Esophagus muscularis mucosa (tissue), 4 donors: ENCODE measurements at regions not wholly inside any gene's neighbourhood (a gene's known extent, or its start where the extent isn't known, plus 50 kb on each side); places are given as distances from the start of the nearest gene placed in this dataset.

Experiments used
- DNase-seq: peaks from one replicate; pipeline ENCODE4 v3.0.0-alpha.2; 2017; ENCODE audit errors: extremely low spot score
- H3K27ac ChIP-seq, 4 donors: fragments of 200-600 bp; sonication (generic); replicated peaks in 1 of 4; 1 replicate in 3 of 4; 2 replicates in 1 of 4; pipeline ENCODE4 v1.5.1; 2016 to 2019; ENCODE audit warnings: mild to moderate bottlenecking in 1 of 4
- H3K27me3 ChIP-seq, 4 donors: fragments of 200-600 bp; sonication (generic); one replicate each; pipeline versions ENCODE4 v1.5.1 to v1.6.0; 2016 to 2019
- H3K36me3 ChIP-seq, 4 donors: fragments of 200-600 bp; sonication (generic); one replicate each; pipeline ENCODE4 v1.5.1; 2016 to 2019
- H3K4me1 ChIP-seq, 4 donors: fragments of 200-600 bp; sonication (generic); one replicate each; pipeline ENCODE4 v1.5.1; 2016 to 2019
- H3K4me3 ChIP-seq, 4 donors: fragments of 200-600 bp; sonication (generic); 1 replicate in 2 of 4; 2 replicates in 2 of 4; pipeline ENCODE4 v1.5.1; 2016 to 2019; ENCODE audit warnings: mild to moderate bottlenecking in 4 of 4, moderate library complexity in 1 of 4
- H3K9me3 ChIP-seq, 4 donors: fragments of 200-600 bp; sonication (generic); 1 replicate in 3 of 4; 2 replicates in 1 of 4; pipeline ENCODE4 v1.5.1; 2016 to 2019
- CTCF ChIP-seq, 3 experiments: fragments of 200-600 bp in 2 of 3; fragments of 450-650 bp in 1 of 3; sonication (generic) in 2 of 3; IDR thresholded peaks; one replicate each; pipeline ENCODE4 v1.5.1; 2017 to 2019; ENCODE audit warnings: antibody characterized with exemption in 3 of 3, mild to moderate bottlenecking in 2 of 3, moderate library complexity in 1 of 3
- EP300 ChIP-seq: sonication (generic); formaldehyde crosslinking; IDR thresholded peaks from one replicate; pipeline ENCODE4 v1.6.1; 2017; ENCODE audit warnings: antibody characterized with exemption
- POLR2A ChIP-seq: fragments of 450-650 bp; IDR thresholded peaks from one replicate; pipeline ENCODE4 v1.6.1; 2017; ENCODE audit warnings: antibody characterized with exemption, moderate library complexity, mild to moderate bottlenecking, low read depth
- POLR2AphosphoS5 ChIP-seq, 2 donors: sonication (generic); formaldehyde crosslinking; IDR thresholded peaks; one replicate each; pipeline ENCODE4 v1.6.1; 2017; ENCODE audit warnings: antibody characterized with exemption in 2 of 2
- WGBS: methylation state at CpG from one replicate; pipeline ENCODE4 v1.1.5; 2018; 5-methylcytosine and 5-hydroxymethylcytosine counted together
- intact Hi-C: fragments of 100-400 bp; cut with DNase I; formaldehyde crosslinking; loops from one replicate; pipeline ENCODE4 v1.15.1; 2023

DNA sequence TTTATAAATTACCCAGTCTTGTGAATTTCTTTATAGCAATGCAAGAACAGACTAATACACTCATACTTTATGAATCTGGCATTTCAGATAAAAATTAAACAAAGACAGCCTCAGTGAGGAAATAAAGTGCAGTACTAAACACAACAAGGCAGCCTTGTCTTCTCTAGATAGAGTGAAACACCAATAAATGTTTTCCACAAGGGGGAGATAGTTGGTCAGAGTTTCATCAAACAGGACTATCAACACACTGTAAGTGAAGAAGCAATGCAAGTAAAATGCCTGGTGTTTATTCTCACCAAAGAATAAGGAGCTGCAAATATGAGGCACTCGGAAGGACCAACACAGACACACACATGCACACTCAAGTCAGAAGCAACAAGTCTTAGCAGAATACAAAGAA lies 62.8 kb downstream of the FAM9B start:
- Histone ChIP-seq H3K4me1 (no peaks in the 10 kb centered on the region), H3K27me3 (no peaks in the 10 kb centered on the region), H3K27ac (no peak overlapping the region), H3K36me3 (no peaks in the 10 kb centered on the region), H3K4me3 (no peak overlapping the region), H3K9me3 (no peaks in the 10 kb centered on the region)
- no peak for TF ChIP-seq EP300
- TF ChIP-seq CTCF (IDR thresholded peaks at IDR 0.05), result peak; percentile 23 to 43 (median 31)
- TF ChIP-seq POLR2A, result no peak
- TF ChIP-seq POLR2AphosphoS5 (IDR thresholded peaks at IDR 0.05), result no peak
- intact Hi-C loops, result no loop called here
- no peak for DNase-seq
- whole genome bisulfite sequencing, result 54% methylated on average over 1 of the region's 1 CpG

DNA sequence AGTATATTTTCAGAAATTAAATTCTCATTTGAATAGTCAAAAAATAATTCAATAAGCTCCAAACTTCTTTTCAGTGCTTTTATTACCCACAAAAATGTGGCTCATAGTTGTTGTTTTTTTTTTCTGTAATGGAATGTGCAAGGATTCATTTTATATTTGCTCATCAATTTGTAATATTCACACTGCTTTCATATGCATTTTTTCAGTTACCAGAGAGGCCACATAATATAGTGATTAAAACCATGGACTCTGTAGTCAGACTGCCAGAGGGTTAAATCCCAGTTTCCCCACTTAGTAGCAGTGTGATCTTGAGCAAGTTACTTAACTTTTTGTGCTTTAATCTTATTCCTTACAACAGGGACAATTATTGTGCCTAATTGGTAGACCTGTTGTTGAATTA lies 64.5 kb downstream of the FAM9B start:
- Histone ChIP-seq H3K27ac (no peak overlapping the region), H3K4me3 (no peak overlapping the region), H3K36me3 (no peaks in the 10 kb centered on the region), H3K4me1 (no peaks in the 10 kb centered on the region), H3K9me3 (peaks cover 0 to 3% (median 0%) of the 10 kb centered on the region in 4 donors), H3K27me3 (no peaks in the 10 kb centered on the region)
- intact Hi-C loops, result no loop called here
- no peak for DNase-seq
- TF ChIP-seq CTCF (IDR thresholded peaks at IDR 0.05) (no peak), EP300 (no peak), POLR2AphosphoS5 (IDR thresholded peaks at IDR 0.05) (no peak), POLR2A (no peak)

DNA sequence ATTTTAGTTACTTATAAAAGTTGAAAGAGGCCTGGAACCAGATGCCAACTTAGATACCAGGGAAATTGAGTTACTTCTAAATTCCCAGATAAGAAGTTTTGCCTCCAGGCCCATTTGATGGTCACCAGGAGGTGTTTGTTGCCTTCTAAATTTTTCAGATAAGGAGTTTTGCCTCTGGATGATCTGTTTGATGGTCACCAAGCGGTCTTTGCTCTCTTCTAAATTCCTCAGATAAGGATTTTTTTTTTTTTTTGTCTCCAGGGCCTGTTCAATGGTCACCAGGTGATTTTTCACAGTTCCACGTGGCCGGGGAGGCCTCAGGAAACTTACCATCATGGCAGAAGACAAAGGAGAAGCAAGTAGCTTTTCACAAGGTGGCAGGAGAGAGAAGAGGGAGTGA lies 66.5 kb downstream of the FAM9B start:
- Histone ChIP-seq H3K27me3 (no peaks in the 10 kb centered on the region), H3K4me1 (no peaks in the 10 kb centered on the region), H3K4me3 (no peak overlapping the region), H3K9me3 (peaks cover 0 to 5% (median 0%) of the 10 kb centered on the region in 4 donors), H3K27ac (no peak overlapping the region), H3K36me3 (no peaks in the 10 kb centered on the region)
- 67% methylated on average over 3 of the region's 3 CpGs for WGBS
- DNase-seq, result no peak
- intact Hi-C loops, result no loop called here
- TF ChIP-seq POLR2A (no peak), EP300 (no peak), CTCF (IDR thresholded peaks at IDR 0.05) (no peak), POLR2AphosphoS5 (IDR thresholded peaks at IDR 0.05) (no peak)

GRCh38 chrX:8960957-8961468 lies 72.9 kb downstream of the FAM9B start:
- H3K27me3 ChIP-seq, result no peaks in the 10 kb centered on the region
- H3K4me1 ChIP-seq, result no peaks in the 10 kb centered on the region
- no peak for DNase-seq
- H3K9me3 ChIP-seq, result peaks cover 0 to 5% (median 0%) of the 10 kb centered on the region in 4 donors
- H3K36me3 ChIP-seq, result no peaks in the 10 kb centered on the region
- H3K27ac ChIP-seq, result no peak overlapping the region
- no peak overlapping the region for H3K4me3 ChIP-seq
- TF ChIP-seq EP300 (no peak), POLR2A (no peak), POLR2AphosphoS5 (IDR thresholded peaks at IDR 0.05) (no peak), CTCF (IDR thresholded peaks at IDR 0.05) (no peak)
- WGBS, result 68% methylated on average over 3 of the region's 3 CpGs
- intact Hi-C loops, result no loop called here

DNA sequence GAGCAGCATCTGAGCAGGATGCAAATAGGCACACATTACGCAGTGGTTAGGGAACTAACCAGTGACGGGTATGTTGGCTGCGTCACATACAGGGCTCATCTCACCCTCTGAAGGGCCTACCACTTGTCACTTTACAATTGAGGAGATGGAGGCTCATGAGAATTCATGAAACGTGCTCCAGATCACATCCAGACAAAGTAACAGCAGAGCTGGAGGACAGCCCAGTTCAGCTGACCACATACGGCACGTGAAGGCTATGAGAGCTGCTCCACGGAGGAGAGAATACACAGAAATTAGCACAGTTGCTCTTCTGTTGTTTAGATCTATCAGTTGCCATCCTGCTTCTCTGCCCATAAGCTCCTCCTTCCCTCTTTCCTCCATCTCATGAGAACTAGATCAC lies 78.4 kb downstream of the FAM9B start:
- H3K36me3 ChIP-seq, result no peaks in the 10 kb centered on the region
- H3K4me3 ChIP-seq, result no peak overlapping the region
- no peak for DNase-seq
- intact Hi-C loops, result no loop called here
- H3K27me3 ChIP-seq, result no peaks in the 10 kb centered on the region
- 57% methylated on average over 5 of the region's 7 CpGs for WGBS
- H3K27ac ChIP-seq, result no peak overlapping the region
- no peaks in the 10 kb centered on the region for H3K4me1 ChIP-seq
- no peak for TF ChIP-seq CTCF (IDR thresholded peaks at IDR 0.05)
- TF ChIP-seq POLR2AphosphoS5 (IDR thresholded peaks at IDR 0.05), result no peak
- no peak for TF ChIP-seq EP300
- no peak for TF ChIP-seq POLR2A
- no peaks in the 10 kb centered on the region for H3K9me3 ChIP-seq
